ENCODE measurements at regions not wholly inside any gene's neighbourhood (a gene's known extent, or its start where the extent isn't known, plus 50 kb on each side); places are given as distances from the start of the nearest gene placed in this dataset.
"Not testable (repeated sequence)": the region's sequence is repeated elsewhere in the genome, so short reads cannot be mapped to it uniquely, and the experiment has no call there.

DNA sequence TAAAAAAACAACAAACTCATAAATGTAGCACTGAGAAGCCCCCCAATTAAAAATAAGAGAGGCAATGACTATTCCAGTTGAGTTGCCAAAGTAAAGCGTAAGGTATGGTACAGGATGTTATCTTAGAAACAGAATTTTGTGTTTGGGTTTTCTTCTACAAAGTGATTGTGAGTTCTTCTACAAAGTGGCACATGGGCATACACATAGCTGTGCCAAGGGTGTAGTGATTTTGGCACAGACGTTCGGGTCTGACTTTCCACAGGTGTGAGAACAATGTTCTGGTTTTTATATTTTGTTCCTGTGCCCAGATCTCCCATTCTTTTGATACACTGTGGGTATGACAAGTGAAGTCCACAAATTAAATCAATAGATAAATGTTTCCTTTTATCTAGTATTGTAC, 190.1 kb upstream of the CSNK1A1L start:
- no peak for DNase-seq (ENCODE audit: low read depth)

DNA sequence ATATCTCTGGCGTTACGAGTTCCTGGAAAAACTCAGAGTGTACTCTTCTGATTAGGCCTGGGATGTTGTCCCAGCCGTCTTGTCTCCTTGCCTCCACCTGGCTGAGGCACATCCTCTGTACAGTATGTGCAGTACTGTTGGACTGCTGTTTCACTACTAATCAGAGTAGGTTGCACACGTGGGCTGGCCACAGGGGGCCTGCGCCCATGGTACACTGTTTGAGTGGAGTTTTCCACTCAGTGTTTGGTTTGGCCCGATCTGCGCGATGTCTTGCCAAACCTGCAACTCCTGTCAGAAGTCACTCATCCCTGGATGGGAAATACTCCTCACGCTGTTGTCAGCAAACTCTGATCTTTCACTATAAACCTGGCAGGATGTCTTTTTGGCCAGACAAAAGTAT, 189.6 kb upstream of the CSNK1A1L start:
- no peak for DNase-seq (ENCODE audit: low read depth)

DNA sequence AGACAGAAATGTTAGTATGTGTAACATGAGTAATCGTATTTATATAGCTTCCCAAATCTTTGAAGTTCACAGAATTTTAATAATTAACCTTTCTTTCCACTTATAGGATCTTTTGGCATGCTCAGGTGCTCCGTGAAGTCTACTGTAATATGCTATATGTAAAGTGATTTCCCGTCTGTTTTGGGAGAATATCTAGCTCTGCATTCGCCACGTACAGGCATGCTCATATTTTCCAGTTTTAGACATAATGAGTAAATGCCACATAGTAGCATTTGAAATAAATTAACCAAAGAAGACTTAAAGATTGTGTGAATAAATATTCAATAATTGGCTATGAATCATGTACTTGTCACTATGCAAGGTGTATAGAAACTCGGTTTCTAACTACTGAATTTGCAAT, 189.0 kb upstream of the CSNK1A1L start:
- no peak for DNase-seq (ENCODE audit: low read depth)

DNA sequence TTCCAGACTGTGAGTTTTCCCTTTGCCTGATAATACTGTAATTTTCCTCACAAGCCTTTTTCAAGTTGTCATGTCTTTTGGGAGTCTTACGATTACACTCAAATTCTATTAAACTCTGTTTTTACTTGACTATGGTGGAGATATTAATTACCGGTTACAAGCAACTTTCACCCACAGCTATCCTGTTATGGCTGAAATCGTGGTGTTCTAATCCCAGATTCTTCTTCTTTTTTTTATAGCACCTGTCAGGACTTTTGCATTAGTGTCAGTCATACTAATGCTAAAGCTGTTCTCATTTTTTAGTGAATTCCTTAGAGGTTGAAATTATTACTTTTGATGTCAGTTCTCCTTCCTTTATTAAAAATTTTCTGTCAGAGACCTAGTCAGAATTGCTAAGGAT, 187.8 kb upstream of the CSNK1A1L start:
- no peak for DNase-seq (ENCODE audit: low read depth)

DNA sequence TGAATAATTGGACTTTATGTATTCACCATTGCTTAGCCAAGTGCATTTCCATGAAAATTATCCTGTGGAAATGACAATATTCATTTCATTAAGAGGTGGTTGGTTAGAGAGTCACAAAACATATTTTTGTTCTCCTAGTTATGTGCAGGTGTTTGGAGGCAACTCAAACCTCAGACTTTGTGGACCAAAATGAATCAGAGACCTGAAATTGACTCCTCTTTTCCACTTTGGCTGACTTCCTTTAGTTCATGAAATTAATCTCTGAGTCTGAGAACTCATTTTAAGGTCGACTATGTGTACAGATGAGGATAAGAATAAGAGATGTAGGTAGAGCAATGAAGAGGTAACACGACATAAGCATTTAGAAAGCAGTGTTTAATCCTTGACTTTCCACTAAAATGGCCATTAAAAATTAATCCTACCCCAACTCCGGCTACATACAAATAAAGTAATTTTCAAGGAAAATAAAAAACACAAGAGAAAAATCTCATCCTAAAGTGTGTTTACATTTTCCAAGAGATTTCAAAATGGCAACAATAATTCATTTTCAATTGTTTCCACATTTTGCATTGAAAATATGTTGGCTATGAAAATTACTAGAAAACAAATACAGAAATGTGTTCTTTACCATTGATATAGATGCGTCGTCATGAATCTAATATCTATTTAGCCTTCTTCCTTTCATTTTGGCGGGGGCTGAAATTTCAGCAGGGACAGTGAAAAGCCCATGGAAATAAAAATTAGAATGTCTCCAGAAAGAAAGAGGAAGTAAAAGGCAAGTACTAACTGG, 185.4 kb upstream of the CSNK1A1L start:
- DNase-seq (ENCODE audit: low read depth): no peak

DNA sequence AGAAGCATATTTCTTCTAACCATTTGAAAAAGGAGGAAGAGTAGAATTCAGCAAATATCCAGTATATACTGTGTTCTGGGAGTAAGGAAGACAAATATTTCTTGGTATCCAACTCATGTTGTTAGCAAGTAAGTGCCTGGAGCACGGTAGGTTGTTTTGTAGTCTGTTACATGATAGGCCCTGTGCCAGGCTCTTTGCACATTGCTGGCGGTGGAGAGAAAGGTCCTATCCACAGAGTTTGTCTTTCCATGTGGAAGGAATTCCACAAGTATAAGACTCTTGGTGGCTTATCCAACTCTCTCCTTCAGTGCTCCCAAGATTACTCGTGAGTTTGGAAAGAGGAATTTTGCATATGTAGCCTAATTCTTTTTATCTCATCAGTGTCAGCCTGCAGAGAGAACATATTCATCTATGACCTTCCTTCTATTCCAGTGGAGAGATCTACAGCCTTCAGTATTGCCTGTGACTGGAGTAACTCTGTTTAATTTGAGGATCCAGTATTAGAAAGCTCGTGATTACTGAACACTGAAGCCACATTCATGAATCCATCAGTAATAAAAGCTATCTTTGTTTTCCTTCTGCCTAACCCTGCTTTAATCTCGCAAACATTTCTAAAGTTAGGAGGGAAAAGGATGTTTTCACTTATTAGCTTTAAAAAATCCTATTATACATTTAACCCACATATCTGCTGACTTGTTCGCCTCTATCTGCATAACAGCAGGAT, 183.9 kb upstream of the CSNK1A1L start:
- no peak for DNase-seq (ENCODE audit: low read depth)

DNA sequence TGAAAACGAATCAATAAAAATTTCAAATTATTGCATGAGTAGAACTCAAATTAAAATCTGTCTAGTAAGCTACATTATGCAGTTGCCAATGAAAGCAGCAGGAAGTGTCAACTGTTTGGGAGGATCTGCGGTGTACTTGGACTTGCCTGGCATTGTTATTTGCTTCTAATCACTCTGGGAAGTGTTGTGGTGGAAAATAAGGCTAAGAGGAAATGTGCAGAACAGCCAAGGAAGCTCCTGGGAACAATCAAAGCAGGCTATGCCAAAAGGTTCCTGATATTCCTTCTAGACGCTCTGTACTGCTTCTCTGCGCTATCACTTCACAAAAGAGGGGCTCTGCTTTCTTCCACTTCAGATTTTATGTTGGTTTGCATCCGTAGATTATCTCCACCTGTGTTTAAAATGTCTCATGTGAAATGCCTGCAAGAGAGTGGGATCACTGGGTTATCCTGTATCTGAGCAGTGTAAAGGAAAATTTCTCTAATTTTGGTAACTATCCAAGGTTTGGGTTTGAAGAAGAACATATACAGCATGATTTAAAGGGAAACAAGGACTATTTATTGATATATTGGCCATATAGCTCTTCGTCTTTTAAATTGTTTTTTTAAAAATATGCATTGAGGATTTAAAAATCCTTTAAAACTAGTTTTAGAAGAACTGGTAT, 182.7 kb upstream of the CSNK1A1L start:
- DNase-seq (ENCODE audit: low read depth): no peak

DNA sequence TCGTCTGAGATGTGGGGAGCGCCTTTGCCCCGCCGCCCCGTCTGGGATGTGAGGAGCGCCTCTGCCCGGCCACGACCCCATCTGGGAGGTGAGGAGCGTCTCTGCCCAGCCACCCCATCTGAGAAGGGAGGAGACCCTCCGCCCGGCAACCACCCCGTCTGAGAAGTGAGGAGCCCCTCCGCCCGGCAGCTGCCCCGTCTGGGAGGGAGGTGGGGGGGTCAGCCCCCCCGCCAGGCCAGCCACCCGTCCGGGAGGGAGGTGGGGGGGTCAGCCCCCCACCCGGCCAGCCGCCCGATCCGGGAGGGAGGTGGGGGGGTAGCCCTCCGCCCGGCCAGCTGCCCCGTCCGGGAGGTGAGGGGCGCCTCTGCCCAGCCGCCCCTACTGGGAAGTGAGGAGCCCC, 174.8 kb upstream of the CSNK1A1L start:
- DNase-seq (ENCODE audit: low read depth): not testable (repeated sequence)

DNA sequence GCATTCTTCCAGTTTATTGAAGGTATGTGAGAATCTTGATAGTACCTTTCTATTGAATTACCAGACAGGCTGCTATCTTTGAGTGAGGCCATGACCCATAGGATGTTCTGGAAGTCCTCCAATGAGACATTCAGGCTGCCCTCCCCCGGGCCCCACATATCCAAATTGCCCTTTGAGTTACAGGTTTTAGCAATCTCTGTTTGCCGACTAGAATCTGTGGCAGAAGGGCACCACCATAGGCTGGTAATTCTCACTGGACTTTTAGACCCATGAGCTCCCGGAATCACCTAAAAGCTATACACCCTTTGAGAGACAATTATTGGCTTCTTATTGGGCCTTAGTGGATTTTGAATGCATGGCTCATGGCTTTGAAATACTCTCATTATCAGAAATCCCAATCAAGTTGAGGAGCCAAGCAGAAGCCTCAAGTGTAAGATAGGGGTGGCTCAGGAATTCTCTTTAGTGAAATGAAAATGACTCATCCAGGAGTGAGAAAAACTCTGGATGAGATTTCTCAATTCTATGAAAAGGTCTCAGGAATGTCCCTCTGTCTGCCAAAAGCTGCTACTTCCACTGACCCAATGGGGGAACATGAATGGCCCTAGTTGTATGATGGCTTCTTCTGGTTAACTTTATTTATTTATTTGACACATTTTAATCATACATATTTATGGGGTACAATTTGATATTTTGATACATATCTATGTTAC, 172.1 kb upstream of the CSNK1A1L start:
- DNase-seq (ENCODE audit: low read depth): peak; percentile 63

DNA sequence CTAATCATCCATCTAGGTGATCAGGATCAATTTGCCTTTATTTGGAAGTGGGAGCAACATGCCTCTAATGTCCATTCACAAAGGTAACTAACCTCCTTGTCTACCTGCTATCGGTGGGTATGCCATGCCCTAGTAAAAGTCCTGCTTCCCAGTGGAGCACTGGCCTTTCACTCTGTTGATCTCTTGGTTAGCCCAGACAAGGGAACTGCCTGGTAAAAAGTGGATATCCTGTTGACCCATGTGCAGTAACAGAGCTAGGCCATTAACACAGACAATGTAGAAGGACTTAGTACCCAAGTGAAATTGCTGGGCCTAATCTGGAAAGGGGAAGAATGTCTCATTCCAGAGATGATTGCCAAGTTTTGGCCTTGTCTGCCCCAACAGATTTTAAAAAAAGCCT, 171.5 kb upstream of the CSNK1A1L start:
- DNase-seq (ENCODE audit: low read depth): no peak

DNA sequence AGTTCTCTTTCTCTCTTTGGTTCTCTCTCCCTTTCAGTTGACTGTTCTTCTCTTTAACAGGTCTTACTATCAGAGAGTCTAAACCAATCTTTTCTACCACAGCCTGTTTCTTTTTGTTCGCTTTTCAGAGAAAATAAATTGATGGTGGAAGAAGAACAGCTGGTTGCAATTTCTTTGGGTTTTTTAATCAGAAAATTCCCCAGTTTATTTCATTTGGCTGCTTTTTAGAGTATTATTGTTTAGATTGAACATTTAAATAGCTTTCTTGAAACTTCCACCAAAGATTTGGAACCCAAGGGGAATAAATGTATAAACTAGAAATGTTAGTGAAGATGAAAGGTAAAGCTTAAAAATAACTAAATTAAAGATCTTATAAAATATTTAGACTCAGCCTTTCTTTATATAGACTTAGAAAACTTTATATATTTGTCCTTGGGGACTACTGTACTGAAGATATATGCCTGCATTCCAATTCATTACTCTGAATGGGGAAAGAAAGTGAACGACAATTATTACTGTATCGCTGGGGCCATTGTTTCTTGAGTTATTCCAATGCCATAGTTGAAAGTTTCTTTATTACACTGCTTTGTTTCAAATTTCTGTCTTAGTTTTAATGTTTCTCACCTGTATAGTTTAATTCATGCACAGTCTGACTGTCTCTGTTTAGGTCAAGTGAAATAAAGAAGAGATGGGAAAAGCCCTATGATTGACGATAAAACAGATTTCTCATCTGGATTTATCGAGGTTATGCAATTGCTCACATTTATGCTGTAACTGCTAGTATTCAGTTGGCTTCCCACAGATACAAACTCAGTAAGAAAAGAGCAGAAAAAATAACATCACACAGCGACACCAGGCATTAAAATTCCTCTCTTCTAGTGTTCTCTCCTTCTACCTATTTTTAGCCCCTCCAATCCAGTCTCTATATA, 169.4 kb upstream of the CSNK1A1L start:
- DNase-seq (ENCODE audit: low read depth): no peak

DNA sequence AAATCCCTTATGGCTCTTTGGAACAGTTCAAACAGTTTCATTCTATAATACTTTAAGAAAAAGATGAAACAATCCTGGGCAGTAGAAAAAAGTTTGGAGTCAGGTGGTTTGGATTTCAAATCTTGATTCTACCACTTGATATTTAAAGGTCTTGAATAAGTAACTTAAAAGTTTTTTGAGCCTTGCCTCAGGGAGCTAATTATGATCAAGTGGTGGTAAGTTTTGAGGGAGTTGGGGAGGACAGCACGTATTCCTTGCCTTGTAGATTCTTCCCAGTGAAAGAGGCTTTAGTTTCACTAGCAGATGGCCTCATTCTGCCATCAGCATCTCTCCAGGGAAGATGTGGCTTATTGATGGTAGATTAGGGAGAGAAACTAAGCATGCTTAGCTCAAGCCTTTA, 168.4 kb upstream of the CSNK1A1L start:
- no peak for DNase-seq (ENCODE audit: low read depth)

DNA sequence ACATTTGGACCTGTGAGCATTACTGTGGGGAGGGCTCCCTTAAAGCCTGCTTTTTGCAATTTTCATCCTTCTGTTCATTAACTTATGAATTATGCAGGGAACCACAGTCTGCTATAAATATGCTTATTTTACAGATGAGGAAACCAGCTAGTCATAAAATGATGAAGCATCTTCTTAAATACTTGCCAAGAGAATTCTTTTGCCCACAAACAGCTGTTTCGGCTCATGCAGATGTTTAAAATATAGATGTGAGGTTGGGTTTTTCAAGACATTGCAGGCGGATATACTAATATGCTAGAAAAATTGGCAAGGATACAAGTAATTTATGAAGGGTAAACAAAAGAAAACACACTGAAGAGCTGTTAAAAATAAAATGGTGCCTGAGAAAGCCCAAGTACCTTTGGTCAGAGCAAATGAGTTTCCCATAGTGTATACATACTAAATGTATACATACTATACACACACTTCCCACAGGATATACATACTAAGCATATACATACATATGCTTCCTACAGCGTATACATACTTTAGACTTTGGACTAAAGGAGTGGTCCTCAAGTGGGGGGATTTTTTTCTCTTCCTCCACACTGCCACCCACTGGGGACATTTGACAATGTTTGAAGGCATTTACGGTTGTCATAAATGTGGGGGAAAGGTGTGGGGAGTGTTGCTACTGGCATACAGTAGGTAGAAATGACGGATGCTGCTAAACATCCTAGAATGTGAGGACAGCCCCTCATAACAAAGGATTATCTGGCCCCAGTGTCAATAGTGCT, 164.9 kb upstream of the CSNK1A1L start:
- DNase-seq (ENCODE audit: low read depth): no peak

DNA sequence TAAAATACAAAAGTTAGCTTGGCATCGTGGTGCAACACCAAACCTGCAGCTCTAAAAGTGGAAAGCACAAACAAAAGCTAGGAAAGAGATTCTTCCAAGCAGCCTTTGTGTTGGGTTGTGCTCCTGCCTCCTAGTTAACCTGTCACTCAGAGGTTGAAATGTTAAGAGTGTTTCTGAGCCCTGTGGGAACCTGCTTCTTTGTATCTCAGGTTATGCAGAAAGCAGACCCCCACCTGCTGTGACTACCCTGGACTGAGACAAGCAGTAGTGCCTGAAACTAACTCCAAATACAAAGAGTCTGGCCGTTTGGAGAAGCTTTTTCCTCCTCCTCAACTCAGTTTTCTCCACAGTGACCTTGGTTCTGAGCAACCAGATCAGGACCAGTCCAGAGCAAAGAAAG, 158.4 kb upstream of the CSNK1A1L start:
- DNase-seq (ENCODE audit: low read depth): no peak

DNA sequence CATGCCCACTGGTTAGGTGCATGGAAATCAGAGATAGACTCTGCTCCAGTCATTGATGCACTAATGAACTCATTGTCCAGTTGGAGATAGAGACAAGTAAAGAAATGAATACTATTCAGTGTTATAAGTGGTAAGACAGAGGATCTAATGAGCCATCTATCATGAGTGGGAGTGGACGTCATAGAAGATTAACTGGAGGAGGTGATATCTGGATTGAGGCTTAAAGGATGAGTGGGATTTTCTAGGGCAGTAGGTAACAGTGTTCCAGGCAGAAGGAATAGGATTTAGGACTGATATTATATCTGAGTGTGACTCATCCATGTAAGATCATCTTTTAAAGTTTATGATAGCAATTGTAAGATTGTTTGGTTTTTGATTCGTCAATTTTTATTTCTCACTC, 152.2 kb upstream of the CSNK1A1L start:
- DNase-seq (ENCODE audit: low read depth): peak; percentile 72

DNA sequence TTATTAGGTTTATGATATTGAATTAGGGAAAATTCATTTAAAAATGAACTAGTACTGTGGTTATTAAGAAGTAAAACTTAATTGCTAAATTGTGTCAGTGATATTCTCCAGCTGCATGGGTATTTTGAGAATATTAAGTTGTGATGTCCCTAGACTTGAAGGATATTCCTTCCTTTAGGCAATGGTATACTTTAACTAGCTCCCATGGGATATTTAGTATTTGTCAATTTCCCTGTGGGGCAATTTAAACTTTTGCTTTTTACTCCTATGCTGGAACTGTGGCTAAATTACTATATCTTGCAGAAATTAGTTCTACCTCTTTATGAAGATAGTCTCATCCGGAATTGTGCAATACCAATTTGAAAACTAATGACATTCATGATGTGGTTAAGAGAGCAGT, 151.6 kb upstream of the CSNK1A1L start:
- no peak for DNase-seq (ENCODE audit: low read depth)

DNA sequence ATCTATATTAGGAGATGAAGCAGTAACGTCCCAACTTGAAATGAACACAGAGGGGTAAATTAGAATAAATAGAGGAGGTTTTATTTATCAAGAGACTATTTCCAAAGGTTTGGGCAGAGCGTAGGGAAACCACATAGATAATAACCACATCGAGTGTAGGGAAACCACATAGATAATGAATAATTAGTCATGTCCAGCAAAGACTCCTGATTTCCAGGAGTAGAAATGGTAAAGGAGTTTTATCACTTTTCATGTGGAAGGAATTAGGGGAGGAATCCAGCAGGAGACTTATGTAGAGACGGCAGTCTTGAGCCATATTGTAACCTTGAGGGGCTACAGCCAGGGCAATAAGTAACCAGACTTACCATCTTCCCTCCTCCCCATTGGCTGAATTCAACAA, 136.3 kb upstream of the CSNK1A1L start:
- DNase-seq (ENCODE audit: low read depth): peak; percentile 92

DNA sequence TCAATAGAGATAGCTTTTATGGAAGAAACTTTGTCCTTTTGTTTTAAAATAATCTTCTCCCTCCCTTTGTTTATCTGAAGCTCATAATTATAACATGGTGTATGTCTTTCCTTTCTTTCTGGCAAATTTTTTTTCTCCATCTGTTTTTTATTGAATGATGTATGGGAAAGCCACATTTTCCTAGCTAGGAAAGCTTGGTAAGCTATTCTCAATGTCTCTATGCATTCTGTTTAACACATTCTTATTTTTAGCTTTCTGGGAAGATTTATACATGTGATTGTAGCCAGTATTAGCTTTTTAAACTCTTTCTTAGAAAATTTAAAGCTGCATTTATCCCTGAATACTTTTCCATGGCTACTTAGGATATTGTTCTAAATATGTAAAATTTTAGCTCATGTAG, 124.9 kb upstream of the CSNK1A1L start:
- DNase-seq (ENCODE audit: low read depth): no peak

DNA sequence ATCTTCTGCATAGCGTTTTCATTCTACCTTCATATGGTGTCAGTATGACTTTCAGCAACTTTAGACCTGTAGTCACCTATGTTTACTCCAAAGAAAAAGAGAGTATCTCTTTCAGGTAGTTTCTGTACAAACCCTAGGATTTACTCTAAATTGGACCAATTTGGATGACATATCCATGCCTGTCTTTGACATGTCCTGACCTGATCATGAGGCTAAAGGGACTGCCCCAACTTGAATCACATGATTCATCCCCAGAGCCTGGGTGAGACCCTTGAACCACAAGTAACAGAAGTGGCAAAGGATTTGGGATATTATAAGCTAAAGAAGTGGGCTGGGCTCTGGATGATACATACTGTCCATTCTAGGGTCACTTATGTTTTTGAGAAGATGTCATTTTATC, 124.5 kb upstream of the CSNK1A1L start:
- no peak for DNase-seq (ENCODE audit: low read depth)

DNA sequence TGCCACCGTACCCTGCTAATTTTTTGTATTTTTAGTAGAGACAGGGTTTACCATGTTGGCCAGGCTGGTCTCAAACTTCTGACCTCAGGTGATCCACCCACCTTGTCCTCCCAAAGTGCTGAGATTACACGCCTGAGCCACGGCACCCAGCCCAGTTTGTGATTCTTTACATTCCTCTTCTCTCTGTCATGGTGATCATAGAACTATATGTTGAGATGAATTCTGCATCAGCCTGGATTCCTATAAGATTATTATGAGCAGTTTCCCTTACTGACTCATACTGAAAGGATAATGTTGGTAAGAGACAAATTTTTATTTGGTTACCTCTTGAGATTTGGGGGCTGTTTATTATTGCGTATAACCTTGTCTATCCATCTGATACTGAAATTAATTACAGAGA, 121.5 kb upstream of the CSNK1A1L start:
- no peak for DNase-seq (ENCODE audit: low read depth)
